GM10266 (cell line): ENCODE measurements at regions not wholly inside any gene's neighbourhood (a gene's known extent, or its start where the extent isn't known, plus 50 kb on each side); places are given as distances from the start of the nearest gene placed in this dataset.

Experiments
- DNase-seq: peaks from one replicate; pipeline ENCODE4 v3.0.0; 2012; ENCODE audit errors: extremely low spot score
- CTCF ChIP-seq: IDR thresholded peaks from 2 replicates; pipeline ENCODE4 v1.5.1; 2012; ENCODE audit warnings: mild to moderate bottlenecking, low read depth; ENCODE audit not compliant: control insufficient read depth, insufficient read depth; ENCODE audit errors: missing control alignments

GRCh38 chr9:89777544-89777943, 172.7 kb downstream of the GADD45G start:
- TF ChIP-seq CTCF = no peak
- no peak for DNase-seq

DNA sequence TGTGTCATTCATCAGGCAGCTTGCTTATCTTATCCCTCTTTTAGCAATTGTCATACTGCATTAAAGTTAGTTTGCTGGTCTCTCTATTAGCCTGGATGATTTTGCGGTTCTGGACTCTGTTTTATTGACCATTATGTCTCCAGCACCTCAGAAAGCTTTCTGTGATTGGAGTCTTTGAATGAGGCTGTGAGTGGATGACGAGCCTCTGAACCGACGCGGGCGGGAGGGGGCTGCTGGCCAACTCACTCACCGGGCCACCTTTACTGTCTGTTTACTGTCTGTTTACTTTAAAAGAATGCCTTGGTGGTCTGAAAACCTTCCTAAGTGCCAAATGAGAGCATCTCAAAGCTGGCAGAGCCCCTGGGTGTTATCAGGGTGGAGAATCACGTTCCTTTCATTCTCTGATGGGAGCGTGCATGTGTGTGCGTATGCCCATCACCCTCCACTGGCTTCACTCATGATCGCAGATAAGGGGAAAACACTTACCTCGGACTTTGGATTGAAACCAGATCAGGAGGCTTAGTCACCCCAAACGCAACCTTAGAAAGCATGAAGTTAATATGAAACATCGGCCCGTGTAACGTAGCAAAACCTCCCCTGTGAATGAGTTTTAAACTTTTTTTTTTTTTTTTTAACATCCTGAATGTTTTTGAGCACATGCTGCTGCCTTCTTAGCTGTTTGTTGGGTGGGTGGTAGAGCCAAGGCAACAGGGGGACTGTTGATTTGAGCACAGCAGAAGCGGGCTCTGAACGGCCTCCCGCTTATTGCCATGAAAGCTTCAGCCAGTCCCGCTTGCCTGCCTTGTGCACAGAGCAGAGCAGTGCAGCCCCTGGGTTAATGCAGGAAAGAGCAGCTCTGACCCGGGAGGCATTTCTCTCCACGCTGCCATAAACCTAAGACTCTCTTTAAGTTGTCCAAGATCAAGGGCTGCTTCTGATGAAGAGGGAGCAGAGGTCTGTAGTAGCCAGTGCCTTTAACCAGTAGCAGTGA, 173.6 kb downstream of the GADD45G start:
- no peak for TF ChIP-seq CTCF
- DNase-seq = no peak

- TF ChIP-seq CTCF = no peak
- DNase-seq = no peak
Measured at GRCh38 chr9:89779405-89780203, 174.8 kb downstream of the GADD45G start.

GRCh38 chr9:89780959-89781358, 176.1 kb downstream of the GADD45G start:
- DNase-seq = no peak
- no peak for TF ChIP-seq CTCF

- peak; percentile 26 for DNase-seq
- no peak for TF ChIP-seq CTCF
Measured at GRCh38 chr9:89781838-89782540, 177.2 kb downstream of the GADD45G start.

- DNase-seq = no peak
- TF ChIP-seq CTCF = no peak
Measured at GRCh38 chr9:89786655-89787054, 181.8 kb downstream of the GADD45G start.

- no peak for DNase-seq
- TF ChIP-seq CTCF = no peak
Measured at GRCh38 chr9:89787595-89787994, 182.8 kb downstream of the GADD45G start.
